ENCODE measurements at regions not wholly inside any gene's neighbourhood (a gene's known extent, or its start where the extent isn't known, plus 50 kb on each side); places are given as distances from the start of the nearest gene placed in this dataset.

DNA sequence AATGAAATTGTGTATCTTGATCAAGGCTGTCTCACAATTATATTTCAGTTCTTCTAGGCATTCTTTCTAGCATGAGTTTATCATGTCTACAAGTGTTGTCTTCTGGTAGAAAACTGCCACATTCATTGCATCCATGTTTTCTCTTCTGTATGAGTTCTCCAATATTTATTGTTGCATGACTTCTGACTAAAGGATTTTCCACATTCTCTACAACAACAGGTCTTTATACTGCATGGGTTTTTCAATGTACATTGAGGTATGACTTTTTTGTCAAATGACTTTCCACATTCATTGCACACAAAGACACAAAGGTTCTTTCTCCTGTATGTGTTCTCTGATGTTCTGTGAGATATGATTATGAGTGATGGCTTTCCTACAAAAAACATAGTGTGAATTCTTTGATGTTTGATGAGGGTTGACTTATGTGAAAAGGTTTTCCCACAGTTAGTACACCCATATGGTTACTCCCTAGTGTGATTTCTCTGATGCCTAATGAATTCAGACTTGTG, 890.6 kb upstream of the CNTN5 start:
- Histone ChIP-seq H3K27me3 (ENCODE audit: control insufficient read depth in 4 of 4, insufficient read depth in 4 of 4, low read length in 3 of 4) (no peaks in the 10 kb centered on the region), H3K4me1 (ENCODE audit: control insufficient read depth in 4 of 4, insufficient read depth in 4 of 4, low read length in 3 of 4) (no peaks in the 10 kb centered on the region), H3K9ac (ENCODE audit: low read depth in 1 of 2, low read length in 2 of 2) (no peak overlapping the region), H3K4me3 (ENCODE audit: low read depth in 1 of 3, low read length in 3 of 3) (no peak overlapping the region), H3K36me3 (ENCODE audit: control insufficient read depth in 4 of 4, insufficient read depth in 3 of 4, low read depth in 1 of 4, low read length in 3 of 4) (no peaks in the 10 kb centered on the region), H3K9me3 (ENCODE audit: control insufficient read depth in 4 of 4, low read length in 3 of 4) (no peaks in the 10 kb centered on the region), H3K27ac (ENCODE audit: low read depth in 1 of 2, low read length in 2 of 2) (no peak overlapping the region)
- no peak for TF ChIP-seq RAD21 (IDR thresholded peaks at IDR 0.05)
- TF ChIP-seq FOXA1 (IDR thresholded peaks at IDR 0.05), result no peak
- TF ChIP-seq, protein P1, sequence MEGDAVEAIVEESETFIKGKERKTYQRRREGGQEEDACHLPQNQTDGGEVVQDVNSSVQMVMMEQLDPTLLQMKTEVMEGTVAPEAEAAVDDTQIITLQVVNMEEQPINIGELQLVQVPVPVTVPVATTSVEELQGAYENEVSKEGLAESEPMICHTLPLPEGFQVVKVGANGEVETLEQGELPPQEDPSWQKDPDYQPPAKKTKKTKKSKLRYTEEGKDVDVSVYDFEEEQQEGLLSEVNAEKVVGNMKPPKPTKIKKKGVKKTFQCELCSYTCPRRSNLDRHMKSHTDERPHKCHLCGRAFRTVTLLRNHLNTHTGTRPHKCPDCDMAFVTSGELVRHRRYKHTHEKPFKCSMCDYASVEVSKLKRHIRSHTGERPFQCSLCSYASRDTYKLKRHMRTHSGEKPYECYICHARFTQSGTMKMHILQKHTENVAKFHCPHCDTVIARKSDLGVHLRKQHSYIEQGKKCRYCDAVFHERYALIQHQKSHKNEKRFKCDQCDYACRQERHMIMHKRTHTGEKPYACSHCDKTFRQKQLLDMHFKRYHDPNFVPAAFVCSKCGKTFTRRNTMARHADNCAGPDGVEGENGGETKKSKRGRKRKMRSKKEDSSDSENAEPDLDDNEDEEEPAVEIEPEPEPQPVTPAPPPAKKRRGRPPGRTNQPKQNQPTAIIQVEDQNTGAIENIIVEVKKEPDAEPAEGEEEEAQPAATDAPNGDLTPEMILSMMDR (IDR thresholded peaks at IDR 0.05; ENCODE audit: low read depth, low read length, missing input control), result no peak
- TF ChIP-seq, protein P2, sequence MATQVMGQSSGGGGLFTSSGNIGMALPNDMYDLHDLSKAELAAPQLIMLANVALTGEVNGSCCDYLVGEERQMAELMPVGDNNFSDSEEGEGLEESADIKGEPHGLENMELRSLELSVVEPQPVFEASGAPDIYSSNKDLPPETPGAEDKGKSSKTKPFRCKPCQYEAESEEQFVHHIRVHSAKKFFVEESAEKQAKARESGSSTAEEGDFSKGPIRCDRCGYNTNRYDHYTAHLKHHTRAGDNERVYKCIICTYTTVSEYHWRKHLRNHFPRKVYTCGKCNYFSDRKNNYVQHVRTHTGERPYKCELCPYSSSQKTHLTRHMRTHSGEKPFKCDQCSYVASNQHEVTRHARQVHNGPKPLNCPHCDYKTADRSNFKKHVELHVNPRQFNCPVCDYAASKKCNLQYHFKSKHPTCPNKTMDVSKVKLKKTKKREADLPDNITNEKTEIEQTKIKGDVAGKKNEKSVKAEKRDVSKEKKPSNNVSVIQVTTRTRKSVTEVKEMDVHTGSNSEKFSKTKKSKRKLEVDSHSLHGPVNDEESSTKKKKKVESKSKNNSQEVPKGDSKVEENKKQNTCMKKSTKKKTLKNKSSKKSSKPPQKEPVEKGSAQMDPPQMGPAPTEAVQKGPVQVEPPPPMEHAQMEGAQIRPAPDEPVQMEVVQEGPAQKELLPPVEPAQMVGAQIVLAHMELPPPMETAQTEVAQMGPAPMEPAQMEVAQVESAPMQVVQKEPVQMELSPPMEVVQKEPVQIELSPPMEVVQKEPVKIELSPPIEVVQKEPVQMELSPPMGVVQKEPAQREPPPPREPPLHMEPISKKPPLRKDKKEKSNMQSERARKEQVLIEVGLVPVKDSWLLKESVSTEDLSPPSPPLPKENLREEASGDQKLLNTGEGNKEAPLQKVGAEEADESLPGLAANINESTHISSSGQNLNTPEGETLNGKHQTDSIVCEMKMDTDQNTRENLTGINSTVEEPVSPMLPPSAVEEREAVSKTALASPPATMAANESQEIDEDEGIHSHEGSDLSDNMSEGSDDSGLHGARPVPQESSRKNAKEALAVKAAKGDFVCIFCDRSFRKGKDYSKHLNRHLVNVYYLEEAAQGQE (IDR thresholded peaks at IDR 0.05), result no peak
- TF ChIP-seq TAF1 (conservative IDR thresholded peaks at IDR 0.05), result no peak
- no peak for TF ChIP-seq HNF4G (IDR thresholded peaks at IDR 0.05)
- no peak for TF ChIP-seq FOXA2 (IDR thresholded peaks at IDR 0.05)
- TF ChIP-seq NR2F2 (IDR thresholded peaks at IDR 0.05), result no peak
- no peak for TF ChIP-seq MAX (IDR thresholded peaks at IDR 0.05)
- no peak for TF ChIP-seq SP1 (IDR thresholded peaks at IDR 0.05)
- no peak for DNase-seq (ENCODE audit: low spot score)

DNA sequence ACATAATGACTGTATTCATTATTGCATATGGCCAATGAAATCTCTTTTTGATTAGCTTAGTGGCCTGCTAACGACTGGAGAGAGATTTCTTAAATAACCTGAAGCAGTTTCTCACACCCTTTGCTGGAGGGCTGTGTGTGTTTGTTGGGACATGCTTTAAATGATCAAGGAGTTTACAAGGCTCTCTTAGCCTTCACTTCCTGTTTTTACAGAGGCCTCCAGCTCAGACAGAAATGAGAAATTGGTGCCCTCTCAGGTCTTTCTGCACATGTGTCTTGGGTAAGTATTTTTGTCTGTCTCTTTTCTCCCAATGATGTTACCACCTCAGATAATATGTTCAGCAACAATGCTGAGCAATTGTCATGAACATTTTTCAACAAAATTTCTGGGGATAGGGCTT, 884.4 kb upstream of the CNTN5 start:
- no peaks in the 10 kb centered on the region for H3K4me1 ChIP-seq (ENCODE audit: control insufficient read depth in 4 of 4, insufficient read depth in 4 of 4, low read length in 3 of 4)
- H3K27ac ChIP-seq (ENCODE audit: low read depth in 1 of 2, low read length in 2 of 2), result no peak overlapping the region
- DNase-seq (ENCODE audit: low spot score), result no peak
- H3K9me3 ChIP-seq (ENCODE audit: control insufficient read depth in 4 of 4, low read length in 3 of 4), result no peaks in the 10 kb centered on the region
- H3K36me3 ChIP-seq (ENCODE audit: control insufficient read depth in 4 of 4, insufficient read depth in 3 of 4, low read depth in 1 of 4, low read length in 3 of 4), result no peaks in the 10 kb centered on the region
- no peak overlapping the region for H3K4me3 ChIP-seq (ENCODE audit: low read depth in 1 of 3, low read length in 3 of 3)
- no peak overlapping the region for H3K9ac ChIP-seq (ENCODE audit: low read depth in 1 of 2, low read length in 2 of 2)
- WGBS, result 20% methylated on average over 1 of the region's 1 CpG
- no peaks in the 10 kb centered on the region for H3K27me3 ChIP-seq (ENCODE audit: control insufficient read depth in 4 of 4, insufficient read depth in 4 of 4, low read length in 3 of 4)
- TF ChIP-seq, protein P1 (IDR thresholded peaks at IDR 0.05; ENCODE audit: low read depth, low read length, missing input control), result no peak
- TF ChIP-seq HNF4G (IDR thresholded peaks at IDR 0.05) (no peak), ATF3 (IDR thresholded peaks at IDR 0.05) (no peak), EGR1 (IDR thresholded peaks at IDR 0.05; ENCODE audit: low read depth in 2 of 2) (no peak), JUND (IDR thresholded peaks at IDR 0.05) (no peak), HNF4A (conservative IDR thresholded peaks at IDR 0.05) (no peak), RXRA (IDR thresholded peaks at IDR 0.05) (no peak), NR2F2 (IDR thresholded peaks at IDR 0.05) (no peak), MAX (IDR thresholded peaks at IDR 0.05) (no peak), ZBTB33 (IDR thresholded peaks at IDR 0.05) (no peak), FOXA1 (IDR thresholded peaks at IDR 0.05) (no peak), GABPA (IDR thresholded peaks at IDR 0.05 in 1 of 2, conservative IDR thresholded peaks at IDR 0.05 in 1 of 2) (no peak), RAD21 (IDR thresholded peaks at IDR 0.05) (no peak), YY1 (IDR thresholded peaks at IDR 0.05) (no peak), SP1 (IDR thresholded peaks at IDR 0.05) (no peak), FOXA2 (IDR thresholded peaks at IDR 0.05) (no peak)
- TF ChIP-seq, protein P2 (IDR thresholded peaks at IDR 0.05), result no peak
